CMK (cell line): ENCODE measurements at regions not wholly inside any gene's neighbourhood (a gene's known extent, or its start where the extent isn't known, plus 50 kb on each side); places are given as distances from the start of the nearest gene placed in this dataset.
A peak's percentile ranks its signal among the peaks of the same experiment; 100 is the strongest.
"Not testable (repeated sequence)": the region's sequence is repeated elsewhere in the genome, so short reads cannot be mapped to it uniquely, and the experiment has no call there.

Experiments
- DNase-seq: peaks from one replicate; pipeline ENCODE4 v3.0.0-alpha.2; 2010; ENCODE audit warnings: low read depth

DNA sequence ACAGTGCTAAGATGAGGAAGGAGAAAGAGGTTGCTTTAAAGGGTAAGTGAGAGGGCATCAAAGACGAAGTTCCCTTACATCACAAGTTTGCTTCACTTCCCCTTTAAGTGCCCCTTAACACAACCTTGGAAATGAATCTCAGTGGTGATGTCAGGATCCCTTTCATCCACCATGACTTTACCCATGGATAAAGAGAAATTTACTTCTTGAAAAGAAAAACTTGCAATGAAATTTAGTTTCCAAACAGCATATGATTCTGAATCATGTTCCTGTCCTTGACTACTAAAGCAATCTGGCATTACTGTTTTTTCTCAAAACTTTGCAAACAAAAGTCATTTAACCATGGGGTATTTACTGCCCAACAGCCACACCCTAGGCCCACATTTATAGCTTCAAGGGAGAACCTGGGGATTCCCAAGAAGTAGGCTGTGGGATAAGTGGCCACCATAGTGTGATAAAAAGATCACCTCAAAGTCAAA is 135.9 kb downstream of the ITGB8 start:
- no peak for DNase-seq

- DNase-seq: no peak
These were observed 139.4 kb downstream of the ITGB8 start for GRCh38 chr7:20470082-20470481.

- peak; percentile 29 for DNase-seq
These were observed 140.0 kb downstream of the ITGB8 start for GRCh38 chr7:20470726-20471125.

- DNase-seq: no peak
These were observed 141.2 kb upstream of the ABCB5 start for GRCh38 chr7:20474249-20474648.

- no peak for DNase-seq
These were observed 139.7 kb upstream of the ABCB5 start for GRCh38 chr7:20475756-20476155.

GRCh38 chr7:20477067-20477466 is 138.4 kb upstream of the ABCB5 start:
- DNase-seq: no peak

DNA sequence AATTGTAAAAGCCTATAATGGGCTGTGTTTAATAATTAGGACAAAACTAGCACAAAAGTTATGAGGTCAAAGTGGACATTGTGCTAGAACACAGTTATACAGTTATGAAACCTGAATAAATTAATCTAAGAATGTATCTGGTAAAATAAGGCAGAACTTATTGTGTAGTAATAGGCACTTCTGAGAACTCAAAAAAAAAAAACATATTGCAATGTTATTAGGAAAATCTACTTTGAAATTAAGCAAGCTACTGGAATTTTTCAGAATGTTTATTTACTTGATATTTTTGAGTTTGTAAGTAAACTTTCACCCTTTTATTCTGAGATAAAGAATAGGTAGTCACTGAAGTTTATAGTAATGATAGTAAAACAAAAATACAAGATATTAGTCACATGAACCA is 135.8 kb upstream of the ABCB5 start:
- DNase-seq: no peak

DNA sequence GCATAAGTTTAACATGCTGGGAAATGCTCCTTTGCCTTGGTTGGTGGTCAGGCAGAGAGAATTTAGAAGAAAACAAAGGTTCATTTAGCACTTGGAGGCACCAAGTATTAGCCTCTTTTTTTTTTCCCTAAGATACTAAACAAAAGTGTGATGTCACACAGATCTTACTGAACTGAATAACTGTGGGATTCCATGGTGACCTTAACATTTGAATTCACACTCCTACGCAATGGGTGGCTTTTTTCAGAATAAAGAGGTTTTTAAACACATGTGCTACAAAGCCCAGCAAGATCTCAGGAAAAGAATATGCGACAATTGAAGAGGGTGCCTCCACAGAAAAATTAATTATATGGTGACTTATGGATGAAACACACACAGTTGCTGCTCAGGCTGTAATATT is 133.4 kb upstream of the ABCB5 start:
- DNase-seq: no peak

DNA sequence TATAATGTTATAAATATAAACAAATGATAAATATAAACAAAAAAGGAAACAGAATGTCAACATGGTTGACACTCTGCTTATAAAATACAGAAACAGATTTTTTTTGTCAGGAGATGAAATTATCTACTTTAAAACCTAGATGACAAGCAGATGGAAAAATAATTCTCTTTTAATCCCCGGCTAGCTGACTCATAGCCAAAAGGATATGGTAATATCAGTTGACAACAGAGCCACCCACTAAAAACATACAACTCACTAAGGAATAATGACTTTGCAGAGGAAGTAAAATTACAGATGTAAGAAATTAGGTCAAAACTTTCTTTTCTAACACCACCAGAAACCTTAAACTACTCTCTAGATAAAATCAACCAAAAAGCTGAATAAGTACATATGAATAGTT is 131.1 kb upstream of the ABCB5 start:
- DNase-seq: no peak

GRCh38 chr7:20488850-20489249 is 126.6 kb upstream of the ABCB5 start:
- DNase-seq: no peak

DNA sequence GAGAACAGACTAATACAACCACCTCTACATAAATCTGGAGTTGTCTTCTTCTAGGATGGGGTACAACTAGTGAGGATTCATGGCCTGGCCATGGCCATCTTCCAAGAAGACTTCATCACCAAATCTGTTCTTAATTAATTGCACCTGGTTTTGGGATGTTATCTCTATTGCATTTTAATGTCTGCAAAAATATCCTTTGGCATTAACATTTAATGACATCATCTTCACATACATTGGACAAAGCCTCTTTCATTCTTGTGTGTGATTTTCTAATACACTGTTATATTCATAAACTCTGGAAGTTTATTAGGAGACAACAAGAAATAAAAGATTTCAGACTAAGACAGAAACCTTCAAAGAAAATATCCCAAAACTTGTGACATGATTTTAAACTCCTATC is 124.2 kb upstream of the ABCB5 start:
- no peak for DNase-seq

- DNase-seq: no peak
These were observed 120.9 kb upstream of the ABCB5 start for GRCh38 chr7:20494566-20494965.

DNA sequence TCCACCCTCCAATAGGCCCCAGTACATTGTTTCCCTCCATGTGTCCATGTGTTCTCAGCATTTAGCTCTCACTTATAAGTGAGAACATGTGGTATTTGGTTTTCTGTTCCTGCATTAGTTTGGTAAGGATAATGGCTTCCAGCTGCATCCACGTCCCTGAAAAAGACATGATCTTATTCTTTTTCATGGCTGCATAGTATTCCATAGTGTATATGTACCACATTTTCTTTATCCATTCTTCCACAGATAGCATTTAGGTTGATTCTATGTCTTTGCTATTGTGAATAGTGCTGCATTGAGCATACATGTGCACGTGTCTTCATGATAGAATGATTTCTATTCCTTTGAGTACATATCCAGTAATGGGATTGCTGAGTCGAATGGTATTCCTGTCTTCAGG is 114.0 kb upstream of the ABCB5 start:
- DNase-seq: not testable (repeated sequence)

GRCh38 chr7:20503278-20503950 is 112.1 kb upstream of the ABCB5 start:
- DNase-seq: no peak

GRCh38 chr7:20504060-20504459 is 111.4 kb upstream of the ABCB5 start:
- DNase-seq: no peak

DNA sequence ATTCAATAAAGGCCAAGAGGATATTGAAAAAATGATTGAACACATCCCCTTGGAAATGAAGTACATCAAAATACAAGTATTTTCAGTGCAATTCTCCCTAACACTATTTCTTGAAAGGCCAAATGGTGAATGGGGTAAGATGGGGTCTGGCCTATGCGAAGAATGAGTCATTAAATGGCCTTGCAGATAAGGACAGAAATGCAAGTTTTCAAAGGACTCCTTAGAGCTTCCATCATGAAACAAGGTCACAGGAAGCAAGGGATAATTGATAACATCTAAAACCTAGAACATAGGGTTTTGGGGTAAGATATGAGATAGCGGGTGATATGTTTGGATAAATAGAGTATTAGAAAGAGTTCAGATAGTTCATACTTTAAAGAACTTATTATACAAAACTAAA is 109.3 kb upstream of the ABCB5 start:
- no peak for DNase-seq

DNA sequence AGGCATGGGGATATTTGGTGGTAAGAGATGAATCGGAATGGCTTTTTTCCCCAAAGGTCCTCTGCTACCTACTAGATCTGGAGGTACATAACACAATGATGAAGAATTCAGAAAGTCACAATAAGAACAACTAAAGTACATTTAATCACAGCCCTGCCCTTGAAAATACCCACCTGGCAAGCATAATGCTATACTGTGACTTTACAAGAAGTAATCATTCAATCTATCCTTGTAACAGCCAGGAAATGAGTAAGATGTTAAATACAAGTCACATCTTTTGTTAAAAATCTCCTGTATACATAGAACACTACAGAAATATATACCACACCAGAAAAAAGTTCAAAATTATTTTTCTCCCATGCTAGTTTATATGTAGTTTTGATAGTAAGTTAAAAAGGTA is 108.3 kb upstream of the ABCB5 start:
- DNase-seq: no peak

DNA sequence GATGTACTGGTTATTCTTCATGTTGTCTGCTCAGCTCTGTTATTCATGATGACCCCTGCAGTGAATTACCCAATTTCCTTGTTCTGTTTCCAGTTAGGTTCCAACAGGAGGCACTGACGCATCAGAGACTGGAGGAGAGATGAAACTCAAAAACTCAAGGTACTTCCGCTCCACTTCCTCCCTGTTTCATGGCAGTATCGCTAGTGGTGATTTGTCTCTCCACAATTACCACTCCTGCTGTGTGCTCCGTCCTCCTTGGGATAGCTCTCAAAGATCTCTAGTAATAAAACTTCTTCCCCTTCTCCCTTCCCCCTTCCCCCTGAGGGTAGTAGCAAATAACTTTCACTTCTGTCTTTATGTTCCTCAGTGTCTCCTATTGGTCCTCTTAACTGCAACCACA is 107.4 kb upstream of the ABCB5 start:
- DNase-seq: no peak

GRCh38 chr7:20509892-20510572 is 105.4 kb upstream of the ABCB5 start:
- no peak for DNase-seq

DNA sequence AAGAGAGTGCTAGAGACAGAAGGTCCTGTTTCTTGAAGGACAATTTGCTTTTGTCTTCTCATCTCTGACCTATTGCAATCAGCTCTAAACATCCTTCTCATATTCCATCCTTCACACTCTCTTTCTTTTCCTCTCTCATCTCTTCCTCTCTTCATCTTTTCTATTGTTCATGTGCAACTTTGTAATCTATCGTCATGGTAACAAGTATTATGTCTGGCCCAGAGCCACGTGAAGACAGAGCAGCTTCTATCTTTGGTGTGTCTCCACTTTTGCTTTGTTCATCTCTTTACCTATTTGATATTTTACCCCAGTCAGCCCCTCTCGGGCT is 104.9 kb upstream of the ABCB5 start:
- DNase-seq: no peak

DNA sequence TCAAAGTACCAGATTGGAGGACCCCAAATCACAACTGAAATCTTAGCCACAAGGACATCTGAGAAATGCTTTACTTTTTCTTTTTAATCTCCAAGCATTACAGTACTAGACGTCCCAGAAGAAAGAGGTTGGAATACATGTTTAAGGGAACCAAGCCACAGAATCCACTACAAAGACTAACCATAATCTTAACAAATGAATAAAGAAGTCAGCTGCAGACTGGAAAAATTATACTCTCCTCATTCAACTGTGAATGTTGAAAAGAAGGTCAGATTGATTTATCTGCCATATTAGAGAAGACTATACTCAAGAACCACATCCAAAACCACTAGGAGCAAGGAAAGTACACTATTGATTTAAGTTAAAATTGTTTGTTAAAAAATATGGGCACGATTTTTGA is 102.1 kb upstream of the ABCB5 start:
- DNase-seq: no peak

- no peak for DNase-seq
These were observed 101.6 kb upstream of the ABCB5 start for GRCh38 chr7:20513897-20514296.

- peak; percentile 33 for DNase-seq
These were observed 101.1 kb upstream of the ABCB5 start for GRCh38 chr7:20514364-20514763.

DNA sequence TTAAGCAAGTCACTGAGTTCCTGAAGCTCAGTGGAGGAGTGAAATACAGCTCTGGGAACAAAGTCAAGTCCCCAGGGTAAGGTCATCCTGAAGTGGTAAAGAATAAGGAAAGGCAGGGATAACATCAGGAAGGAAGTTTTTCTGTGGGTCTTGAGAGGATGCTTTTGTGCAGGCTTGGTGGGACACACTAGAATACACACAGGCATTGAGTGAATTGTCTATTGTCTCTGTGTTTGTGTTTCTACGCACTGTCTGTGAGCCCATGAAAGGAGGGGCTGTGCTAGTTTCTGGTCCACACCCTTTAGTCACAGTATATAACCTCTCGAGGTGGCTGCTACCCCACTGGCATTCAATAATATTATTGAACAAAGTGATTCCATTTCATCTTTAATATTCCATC is 95.8 kb upstream of the ABCB5 start:
- no peak for DNase-seq
